CD14-positive monocyte (primary cell): ENCODE measurements at regions not wholly inside any gene's neighbourhood (a gene's known extent, or its start where the extent isn't known, plus 50 kb on each side); places are given as distances from the start of the nearest gene placed in this dataset.

ENCODE experiments used
- DNase-seq, 3 donors: peaks; one replicate each; pipeline ENCODE4 v3.0.0-alpha.2; 2011 to 2022
- H2AFZ ChIP-seq: 2 replicates; pipeline ENCODE4 v1.6.0; 2012; ENCODE audit warnings: mild to moderate bottlenecking, low read depth, low read length, inconsistent platforms; ENCODE audit not compliant: insufficient read depth, poor library complexity, severe bottlenecking
- H3K27ac ChIP-seq, 2 donors: 1 replicate in 1 of 2; 2 replicates in 1 of 2; pipeline ENCODE4 v1.5.1; 2012 to 2013; ENCODE audit warnings: low read length in 2 of 2, control low read depth in 1 of 2, inconsistent platforms in 1 of 2, low read depth in 1 of 2, mild to moderate bottlenecking in 1 of 2
- H3K27me3 ChIP-seq, 2 donors: one replicate each; pipeline versions ENCODE4 v1.6.0 to v1.6.1; 2011 to 2013; ENCODE audit warnings: low read length in 2 of 2; ENCODE audit not compliant: control insufficient read depth in 2 of 2, insufficient read depth in 2 of 2
- H3K36me3 ChIP-seq, 2 donors: replicated peaks in 1 of 2; 1 replicate in 1 of 2; 2 replicates in 1 of 2; pipeline versions ENCODE4 v1.5.1 to v1.6.1; 2012 to 2013; ENCODE audit warnings: low read length in 2 of 2, control low read depth in 1 of 2, inconsistent platforms in 1 of 2, mild to moderate bottlenecking in 1 of 2; ENCODE audit not compliant: insufficient read depth in 2 of 2, control insufficient read depth in 1 of 2
- H3K4me1 ChIP-seq, 2 donors: 1 replicate in 1 of 2; 2 replicates in 1 of 2; pipeline versions ENCODE4 v1.5.1 to v1.6.1; 2012 to 2013; ENCODE audit warnings: low read length in 2 of 2, control low read depth in 1 of 2, inconsistent platforms in 1 of 2, mild to moderate bottlenecking in 1 of 2, moderate library complexity in 1 of 2; ENCODE audit not compliant: insufficient read depth in 2 of 2, control insufficient read depth in 1 of 2
- H3K4me2 ChIP-seq: replicated peaks from 2 replicates; pipeline ENCODE3; 2012; ENCODE audit warnings: low read length, moderate library complexity, mild to moderate bottlenecking; ENCODE audit not compliant: poor library complexity, severe bottlenecking; ENCODE audit errors: extremely low read depth
- H3K4me3 ChIP-seq, 3 experiments: fragments of 200-600 bp in 1 of 3; sonication (generic) in 1 of 3; replicated peaks in 1 of 3; 1 replicate in 2 of 3; 2 replicates in 1 of 3; pipeline ENCODE4 v1.5.1; 2011 to 2013; ENCODE audit warnings: low read length in 3 of 3, mild to moderate bottlenecking in 3 of 3, control low read depth in 2 of 3, low read depth in 2 of 3, inconsistent platforms in 1 of 3, moderate library complexity in 1 of 3
- H3K79me2 ChIP-seq: 2 replicates; pipeline ENCODE4 v1.6.0; 2012; ENCODE audit warnings: mild to moderate bottlenecking, control low read depth, inconsistent platforms, low read length, moderate library complexity; ENCODE audit not compliant: insufficient read depth
- H3K9ac ChIP-seq: 2 replicates; pipeline ENCODE4 v1.6.0; 2017; ENCODE audit warnings: low read length, mild to moderate bottlenecking; ENCODE audit not compliant: insufficient read depth, poor library complexity, severe bottlenecking
- H3K9me3 ChIP-seq, 2 donors: replicated peaks in 1 of 2; 1 replicate in 1 of 2; 2 replicates in 1 of 2; pipeline versions ENCODE4 v1.5.1 to v1.6.1; 2012 to 2013; ENCODE audit warnings: low read length in 2 of 2, control low read depth in 1 of 2; ENCODE audit not compliant: control insufficient read depth in 1 of 2, insufficient read depth in 1 of 2
- H4K20me1 ChIP-seq: 2 replicates; pipeline ENCODE4 v1.6.0; 2012; ENCODE audit warnings: mild to moderate bottlenecking, low read length, control low read depth, moderate library complexity; ENCODE audit not compliant: insufficient read depth
- H3K27ac Mint-ChIP-seq, 7 donors: one replicate each; pipeline ENCODE4 v1.8.0; 2020; ENCODE audit warnings: mild to moderate bottlenecking in 7 of 7, mixed read lengths in 7 of 7, moderate library complexity in 6 of 7, inconsistent platforms in 2 of 7
- H3K27me3 Mint-ChIP-seq, 3 donors: one replicate each; pipeline ENCODE4 v1.8.0; 2021 to 2022; ENCODE audit warnings: low read depth in 3 of 3, mild to moderate bottlenecking in 3 of 3, mixed read lengths in 3 of 3, moderate library complexity in 3 of 3, inconsistent platforms in 1 of 3
- H3K36me3 Mint-ChIP-seq, 2 donors: one replicate each; pipeline ENCODE4 v1.8.0; 2020; ENCODE audit warnings: mixed read lengths in 2 of 2, inconsistent platforms in 1 of 2, mild to moderate bottlenecking in 1 of 2
- H3K4me1 Mint-ChIP-seq: one replicate; pipeline ENCODE4 v1.8.0; 2020; ENCODE audit warnings: mild to moderate bottlenecking, mixed read lengths
- H3K4me3 Mint-ChIP-seq, 2 donors: one replicate each; pipeline ENCODE4 v1.8.0; 2020; ENCODE audit warnings: mild to moderate bottlenecking in 2 of 2, mixed read lengths in 2 of 2, moderate library complexity in 1 of 2
- H3K9me3 Mint-ChIP-seq, 7 donors: one replicate each; pipeline ENCODE4 v1.8.0; 2020 to 2022; ENCODE audit warnings: mixed read lengths in 7 of 7, mild to moderate bottlenecking in 6 of 7, moderate library complexity in 6 of 7, inconsistent platforms in 2 of 7
- WGBS: methylation state at CpG from one replicate; pipeline ENCODE4 v1.1.5; 2013; ENCODE audit warnings: missing lambda C conversion rate; ENCODE audit not compliant: insufficient coverage; 5-methylcytosine and 5-hydroxymethylcytosine counted together
- intact Hi-C, 2 donors: fragments of 100-400 bp; cut with micrococcal nuclease; formaldehyde crosslinking; loops; one replicate each; pipeline versions ENCODE4 v1.15.0 to v1.15.1; 2023
- TF ChIP-seq, protein P1 (sequence below): fragments of 200-600 bp; IDR thresholded peaks from one replicate; pipeline ENCODE4 v1.8.0; 2022; ENCODE audit warnings: antibody characterized with exemption, mild to moderate bottlenecking

DNA sequence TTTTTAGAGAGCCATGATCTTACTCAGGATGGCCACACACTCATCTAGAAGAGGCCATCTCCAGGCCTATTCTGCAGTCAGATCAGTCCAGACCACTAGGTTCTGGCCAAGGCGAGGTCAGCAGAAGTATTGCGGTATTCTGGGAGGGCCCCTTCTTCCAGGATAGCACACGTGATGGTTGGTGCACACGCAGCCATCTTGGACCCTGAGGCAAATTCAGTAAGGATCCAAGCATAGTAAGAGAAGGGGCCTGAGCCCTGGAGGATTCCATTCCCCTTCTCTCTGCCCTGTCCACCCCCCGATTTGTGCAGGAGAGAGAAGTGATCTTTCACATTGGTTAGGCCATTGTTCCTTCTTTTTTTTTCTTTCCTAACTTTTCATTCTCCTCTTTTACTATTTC, 957.9 kb downstream of the BRD1 start:
- Histone ChIP-seq H3K4me3 (no peak overlapping the region), H3K4me2 (no peak overlapping the region), H3K36me3 (no peaks in the 10 kb centered on the region), H3K9me3 (peaks cover 0 to 4% of the 10 kb centered on the region in 2 donors), H3K27me3 (no peaks in the 10 kb centered on the region), H3K4me1 (no peaks in the 10 kb centered on the region), H4K20me1 (no peaks in the 10 kb centered on the region), H3K9ac (no peak overlapping the region), H3K27ac (no peak overlapping the region), H2AFZ (no peak overlapping the region), H3K79me2 (no peaks in the 10 kb centered on the region)
- Mint-ChIP-seq H3K27me3 (peaks cover 4 to 11% (median 5%) of the 10 kb centered on the region in 3 donors), H3K27ac (no peak overlapping the region), H3K4me1 (no peaks in the 10 kb centered on the region), H3K36me3 (no peaks in the 10 kb centered on the region), H3K4me3 (no peak overlapping the region), H3K9me3 (peaks cover 2 to 17% (median 6%) of the 10 kb centered on the region in 7 donors)
- WGBS = 96% methylated on average over 3 of the region's 5 CpGs
- TF ChIP-seq, protein P1, sequence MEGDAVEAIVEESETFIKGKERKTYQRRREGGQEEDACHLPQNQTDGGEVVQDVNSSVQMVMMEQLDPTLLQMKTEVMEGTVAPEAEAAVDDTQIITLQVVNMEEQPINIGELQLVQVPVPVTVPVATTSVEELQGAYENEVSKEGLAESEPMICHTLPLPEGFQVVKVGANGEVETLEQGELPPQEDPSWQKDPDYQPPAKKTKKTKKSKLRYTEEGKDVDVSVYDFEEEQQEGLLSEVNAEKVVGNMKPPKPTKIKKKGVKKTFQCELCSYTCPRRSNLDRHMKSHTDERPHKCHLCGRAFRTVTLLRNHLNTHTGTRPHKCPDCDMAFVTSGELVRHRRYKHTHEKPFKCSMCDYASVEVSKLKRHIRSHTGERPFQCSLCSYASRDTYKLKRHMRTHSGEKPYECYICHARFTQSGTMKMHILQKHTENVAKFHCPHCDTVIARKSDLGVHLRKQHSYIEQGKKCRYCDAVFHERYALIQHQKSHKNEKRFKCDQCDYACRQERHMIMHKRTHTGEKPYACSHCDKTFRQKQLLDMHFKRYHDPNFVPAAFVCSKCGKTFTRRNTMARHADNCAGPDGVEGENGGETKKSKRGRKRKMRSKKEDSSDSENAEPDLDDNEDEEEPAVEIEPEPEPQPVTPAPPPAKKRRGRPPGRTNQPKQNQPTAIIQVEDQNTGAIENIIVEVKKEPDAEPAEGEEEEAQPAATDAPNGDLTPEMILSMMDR = no peak
- no peak for DNase-seq
- intact Hi-C loops = no loop called here

DNA sequence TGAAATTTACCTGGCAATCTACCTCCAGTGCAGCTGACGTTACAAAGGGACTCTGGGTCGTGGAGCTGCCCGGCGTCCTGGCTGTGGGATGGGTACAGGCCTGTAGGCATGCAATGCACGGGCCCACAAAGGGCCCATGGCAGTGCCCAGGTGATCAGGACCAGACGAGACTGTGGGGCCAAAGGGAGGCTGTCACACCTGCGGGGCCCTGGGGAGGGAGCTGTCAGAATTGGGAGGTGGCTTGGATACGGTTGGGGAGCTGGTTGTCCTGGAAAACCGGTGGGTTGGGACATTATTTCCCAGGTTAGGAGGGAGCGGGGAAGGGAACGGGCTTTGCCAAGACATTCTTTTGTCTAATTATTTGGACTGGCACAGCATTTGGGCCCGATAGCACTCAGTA, 958.5 kb downstream of the BRD1 start:
- H3K4me3 Mint-ChIP-seq = no peak overlapping the region
- Histone ChIP-seq H3K27ac (no peak overlapping the region), H3K9ac (no peak overlapping the region), H4K20me1 (no peaks in the 10 kb centered on the region), H3K27me3 (no peaks in the 10 kb centered on the region), H2AFZ (no peak overlapping the region), H3K79me2 (no peaks in the 10 kb centered on the region), H3K4me3 (no peak overlapping the region), H3K4me2 (no peak overlapping the region), H3K36me3 (no peaks in the 10 kb centered on the region), H3K9me3 (peaks cover 0 to 4% of the 10 kb centered on the region in 2 donors), H3K4me1 (no peaks in the 10 kb centered on the region)
- peaks cover 2 to 17% (median 6%) of the 10 kb centered on the region in 7 donors for H3K9me3 Mint-ChIP-seq
- peaks cover 5 to 13% (median 7%) of the 10 kb centered on the region in 3 donors for H3K27me3 Mint-ChIP-seq
- DNase-seq = no peak
- 89% methylated on average over 12 of the region's 12 CpGs for WGBS
- TF ChIP-seq, protein P1 = no peak
- H3K27ac Mint-ChIP-seq = no peak overlapping the region
- no peaks in the 10 kb centered on the region for H3K4me1 Mint-ChIP-seq
- intact Hi-C loops = no loop called here
- no peaks in the 10 kb centered on the region for H3K36me3 Mint-ChIP-seq
